GM12878 (cell line): ENCODE measurements at regions not wholly inside any gene's neighbourhood (a gene's known extent, or its start where the extent isn't known, plus 50 kb on each side); places are given as distances from the start of the nearest gene placed in this dataset.

ENCODE experiments used
- ATAC-seq: fragments of 200-7000 bp; cut with Tn5 transposase; 3 replicates; pipeline ENCODE4 v1.9.1; 2020; ENCODE audit warnings: mild to moderate bottlenecking, moderate library complexity
- BruUV-seq: library from RNA; stranded (reverse); fragments of 400-500 nt; replicated peaks from 2 replicates; lab custom pipeline; 2021; lab: Mats Ljungman, UMichigan
- CTCF ChIA-PET: fragments of 300-600 bp; sonication (Branson Sonifier 250); formaldehyde crosslinking; extraction: SDS; loops from one replicate; lab custom pipeline; 2021; ENCODE audit warnings: inconsistent platforms; lab: Yijun Ruan, JAX
- POLR2A ChIA-PET: fragments of 350-600 bp; formaldehyde crosslinking; extraction: SDS; loops from one replicate; lab custom pipeline; 2021; ENCODE audit warnings: inconsistent platforms; lab: Charles Lee
- RAD21 ChIA-PET: fragments of 300-600 bp; sonication (Branson Sonifier 250); formaldehyde crosslinking; loops from one replicate; lab custom pipeline; 2023; ENCODE audit warnings: antibody characterized with exemption; ENCODE audit not compliant: unreplicated experiment; lab: Charles Lee
- SMC1A ChIA-PET: fragments of 300-600 bp; sonication (Branson Sonifier 250); formaldehyde crosslinking; loops from one replicate; lab custom pipeline; 2023; ENCODE audit not compliant: unreplicated experiment, uncharacterized antibody; lab: Charles Lee
- DNase-seq: peaks from one replicate; pipeline ENCODE4 v3.0.0-alpha.2; 2011; ENCODE audit warnings: low read depth, low spot score
- FAIRE-seq: peaks from 3 replicates; lab custom pipeline; 2011; peaks lifted over from hg19 to GRCh38; lab: Jason Lieb, UNC
- H2AFZ ChIP-seq: 2 replicates; pipeline ENCODE4 v1.6.0; 2011; ENCODE audit warnings: low read depth, low read length, control low read depth; ENCODE audit not compliant: control insufficient read depth
- H3K27ac ChIP-seq: 2 replicates; pipeline ENCODE4 v1.5.1; 2011; ENCODE audit warnings: control low read depth; ENCODE audit not compliant: control insufficient read depth, insufficient read depth
- H3K27me3 ChIP-seq, 2 experiments: replicated peaks in 1 of 2; 2 replicates each; pipeline versions ENCODE4 v1.6.0 to v1.6.1; 2011; ENCODE audit warnings: low read length in 1 of 2; ENCODE audit not compliant: control insufficient read depth in 2 of 2, insufficient read depth in 2 of 2
- H3K36me3 ChIP-seq, 2 experiments: 2 replicates each; pipeline ENCODE4 v1.5.1; 2011; ENCODE audit warnings: low read length in 1 of 2; ENCODE audit not compliant: control insufficient read depth in 2 of 2, insufficient read depth in 2 of 2
- H3K4me1 ChIP-seq: 2 replicates; pipeline ENCODE4 v1.6.1; 2011; ENCODE audit warnings: mild to moderate bottlenecking, low read length, moderate library complexity, mixed read lengths; ENCODE audit not compliant: control insufficient read depth, insufficient read depth
- H3K4me2 ChIP-seq: 2 replicates; pipeline ENCODE4 v1.6.0; 2011; ENCODE audit warnings: control low read depth; ENCODE audit not compliant: control insufficient read depth, insufficient read depth
- H3K4me3 ChIP-seq: fragments of 200-600 bp; sonication (generic); 2 replicates; pipeline ENCODE4 v1.5.1; 2016
- H3K79me2 ChIP-seq: 2 replicates; pipeline ENCODE4 v1.6.0; 2011; ENCODE audit warnings: low read length; ENCODE audit not compliant: control insufficient read depth, insufficient read depth
- H3K9ac ChIP-seq: 2 replicates; pipeline ENCODE4 v1.8.0; 2011; ENCODE audit warnings: low read length, control low read depth, mixed read lengths; ENCODE audit not compliant: control insufficient read depth, insufficient read depth
- H3K9me3 ChIP-seq: replicated peaks from 3 replicates; pipeline ENCODE4 v1.5.1; 2011; ENCODE audit warnings: mild to moderate bottlenecking, low read length; ENCODE audit not compliant: control insufficient read depth, insufficient read depth
- H4K20me1 ChIP-seq: 2 replicates; pipeline ENCODE4 v1.6.0; 2011; ENCODE audit not compliant: control insufficient read depth, insufficient read depth
- BACH1 ChIP-seq: fragments of 450-650 bp; IDR thresholded peaks from 2 replicates; pipeline ENCODE4 v1.6.1; 2017; ENCODE audit warnings: mild to moderate bottlenecking, borderline replicate concordance
- BMI1 ChIP-seq: fragments of 450-650 bp; IDR thresholded peaks from 2 replicates; pipeline ENCODE4 v1.6.1; 2016; ENCODE audit warnings: mild to moderate bottlenecking, moderate library complexity, borderline replicate concordance
- CUX1 ChIP-seq: IDR thresholded peaks from 2 replicates; pipeline ENCODE4 v1.6.1; 2012; ENCODE audit warnings: improper control_type of control experiment, low read depth, low read length; ENCODE audit not compliant: insufficient replicate concordance
- HDAC6 ChIP-seq: fragments of 200-600 bp; sonication (generic); IDR thresholded peaks from one replicate; pipeline ENCODE4 v1.8.0; 2017; ENCODE audit warnings: antibody characterized with exemption; ENCODE audit not compliant: unreplicated experiment
- IRF5 ChIP-seq: fragments of 450-650 bp; IDR thresholded peaks from 2 replicates; pipeline ENCODE4 v1.6.1; 2017; ENCODE audit warnings: borderline replicate concordance
- KDM1A ChIP-seq: fragments of 200-600 bp; sonication (generic); IDR thresholded peaks from 2 replicates; pipeline ENCODE4 v1.6.1; 2016; ENCODE audit warnings: borderline replicate concordance
- MTA3 ChIP-seq: IDR thresholded peaks from 2 replicates; pipeline ENCODE4 v1.6.1; 2012; ENCODE audit warnings: low read length, inconsistent platforms, borderline replicate concordance
- MXI1 ChIP-seq: fragments of 150-350 bp; IDR thresholded peaks from 2 replicates; pipeline ENCODE4 v1.6.1; 2011; ENCODE audit warnings: low read depth, mild to moderate bottlenecking, inconsistent platforms, low read length, improper control_type of control experiment
- MYC ChIP-seq: IDR thresholded peaks from 2 replicates; pipeline ENCODE4 v1.6.1; 2011; ENCODE audit warnings: mild to moderate bottlenecking, low read length, moderate library complexity, inconsistent platforms; ENCODE audit not compliant: insufficient read depth, insufficient replicate concordance, insufficient read length, severe bottlenecking
- SREBF1 ChIP-seq: IDR thresholded peaks from 2 replicates; pipeline ENCODE4 v1.6.1; 2012; ENCODE audit warnings: mild to moderate bottlenecking, low read length
- STAT3 ChIP-seq: IDR thresholded peaks from 2 replicates; pipeline ENCODE4 v1.6.1; 2011; ENCODE audit warnings: low read depth, low read length, improper control_type of control experiment
- TBL1XR1 ChIP-seq: IDR thresholded peaks from 2 replicates; pipeline ENCODE4 v1.6.1; 2012; ENCODE audit warnings: low read depth, low read length, improper control_type of control experiment
- YY1 ChIP-seq: IDR thresholded peaks from 2 replicates; pipeline ENCODE4 v1.6.1; 2011; ENCODE audit warnings: low read depth, mild to moderate bottlenecking, low read length
- WGBS: methylation state at CpG from one replicate; pipeline ENCODE4 v1.1.6; 2016; ENCODE audit warnings: low lambda C conversion rate; ENCODE audit not compliant: insufficient replicate concordance, insufficient coverage; ENCODE audit errors: missing lambda C conversion rate; 5-methylcytosine and 5-hydroxymethylcytosine counted together
- in situ Hi-C: fragments of 300-500 bp; cut with MboI; formaldehyde crosslinking; loops from 9 replicates; pipeline ENCODE4 v1.14.3; 2018; ENCODE audit warnings: mixed read lengths
- intact Hi-C: fragments of 100-400 bp; cut with micrococcal nuclease; formaldehyde crosslinking; loops from one replicate; pipeline ENCODE4 v1.14.2; 2022; ENCODE audit not compliant: unreplicated experiment

- Histone ChIP-seq H3K36me3 (no peaks in the 10 kb centered on the region), H2AFZ (no peak overlapping the region), H3K9me3 (no peaks in the 10 kb centered on the region), H3K79me2 (no peaks in the 10 kb centered on the region), H3K27me3 (no peaks in the 10 kb centered on the region), H3K27ac (no peak overlapping the region), H3K4me3 (no peak overlapping the region), H4K20me1 (no peaks in the 10 kb centered on the region), H3K9ac (no peak overlapping the region), H3K4me1 (no peaks in the 10 kb centered on the region), H3K4me2 (no peak overlapping the region)
- WGBS: 61% methylated on average over 24 of the region's 26 CpGs
- no peak for TF ChIP-seq MTA3
- POLR2A ChIA-PET: no interaction called here
- no TSS peak for BruUV-seq
- CTCF ChIA-PET: no interaction called here
- SMC1A ChIA-PET: no interaction called here
- ATAC-seq (no peak), FAIRE-seq (no peak), DNase-seq (no peak)
- intact Hi-C loops (no loop called here), in situ Hi-C loops (no loop called here)
- RAD21 ChIA-PET: no interaction called here
These were observed 418.6 kb downstream of the GALR1 start for GRCh38 chr18:77668219-77668618.

- FAIRE-seq (no peak), DNase-seq (no peak), ATAC-seq (no peak)
- H3K4me1 ChIP-seq: no peaks in the 10 kb centered on the region
- H3K9ac ChIP-seq: no peak overlapping the region
- BruUV-seq: no TSS peak
- no peaks in the 10 kb centered on the region for H3K79me2 ChIP-seq
- in situ Hi-C loops: no loop called here
- 11% methylated on average over 4 of the region's 4 CpGs for WGBS
- H3K27me3 ChIP-seq: no peaks in the 10 kb centered on the region
- no peak overlapping the region for H2AFZ ChIP-seq
- no peak overlapping the region for H3K27ac ChIP-seq
- CTCF ChIA-PET: no interaction called here
- no peaks in the 10 kb centered on the region for H3K9me3 ChIP-seq
- POLR2A ChIA-PET: no interaction called here
- no peak overlapping the region for H3K4me2 ChIP-seq
- no peak overlapping the region for H3K4me3 ChIP-seq
- SMC1A ChIA-PET: no interaction called here
- no peaks in the 10 kb centered on the region for H3K36me3 ChIP-seq
- H4K20me1 ChIP-seq: no peaks in the 10 kb centered on the region
- intact Hi-C loops: no loop called here
- RAD21 ChIA-PET: no interaction called here
- no peak for TF ChIP-seq CUX1
- no peak for TF ChIP-seq TBL1XR1
- TF ChIP-seq BACH1: no peak
- no peak for TF ChIP-seq MXI1
- no peak for TF ChIP-seq MYC
- no peak for TF ChIP-seq STAT3
- TF ChIP-seq IRF5: no peak
- TF ChIP-seq YY1: no peak
- TF ChIP-seq KDM1A: no peak
- TF ChIP-seq BMI1: no peak
- no peak for TF ChIP-seq HDAC6
- TF ChIP-seq SREBF1: no peak
These were observed 419.7 kb downstream of the GALR1 start for GRCh38 chr18:77669331-77669730.
